ENCODE measurements at regions not wholly inside any gene's neighbourhood (a gene's known extent, or its start where the extent isn't known, plus 50 kb on each side); places are given as distances from the start of the nearest gene placed in this dataset.

DNA sequence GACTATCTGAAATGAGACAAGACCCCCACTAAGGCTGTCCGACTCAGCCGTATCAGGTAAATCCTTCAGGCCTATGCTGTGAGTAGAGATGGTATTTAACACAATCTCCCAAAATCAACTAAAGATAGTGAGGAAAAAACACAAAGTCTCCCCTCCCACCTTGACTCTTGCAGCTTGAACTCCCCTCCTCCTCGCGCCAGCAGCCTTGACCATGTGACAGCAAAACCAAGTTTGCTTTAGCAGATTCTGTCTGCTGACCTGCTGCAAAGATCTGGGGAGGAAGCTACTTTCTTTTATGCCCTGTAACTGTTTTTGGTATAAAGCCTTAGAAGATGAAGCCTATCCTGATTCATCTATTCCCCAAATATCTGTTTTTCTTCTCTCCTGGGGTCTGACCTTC, 509.5 kb downstream of the CDH26 start:
- ChIA-PET CTCF (no interaction called here), POLR2A (no interaction called here)
- Mint-ChIP-seq H3K27me3 (peaks cover 0 to 1% of the 10 kb centered on the region in 2 donors), H3K27ac (no peak overlapping the region), H3K9me3 (peaks cover 0 to 2% (median 0%) of the 10 kb centered on the region in 5 donors), H3K4me1 (no peaks in the 10 kb centered on the region), H3K36me3 (no peaks in the 10 kb centered on the region), H3K4me3 (no peak overlapping the region)
- no peak overlapping the region for H3K4me3 ChIP-seq (ENCODE audit: low read length)
- no peak for DNase-seq
- H3K36me3 ChIP-seq (ENCODE audit: insufficient read depth, low read length): no peaks in the 10 kb centered on the region
- no peaks in the 10 kb centered on the region for H3K27me3 ChIP-seq (ENCODE audit: insufficient read depth, low read length, poor library complexity, severe bottlenecking)
- H3K27ac ChIP-seq (ENCODE audit: low read depth, low read length): no peak overlapping the region
- H3K4me1 ChIP-seq (ENCODE audit: insufficient read depth, low read length): no peaks in the 10 kb centered on the region
- no peaks in the 10 kb centered on the region for H3K9me3 ChIP-seq (ENCODE audit: low read length)

DNA sequence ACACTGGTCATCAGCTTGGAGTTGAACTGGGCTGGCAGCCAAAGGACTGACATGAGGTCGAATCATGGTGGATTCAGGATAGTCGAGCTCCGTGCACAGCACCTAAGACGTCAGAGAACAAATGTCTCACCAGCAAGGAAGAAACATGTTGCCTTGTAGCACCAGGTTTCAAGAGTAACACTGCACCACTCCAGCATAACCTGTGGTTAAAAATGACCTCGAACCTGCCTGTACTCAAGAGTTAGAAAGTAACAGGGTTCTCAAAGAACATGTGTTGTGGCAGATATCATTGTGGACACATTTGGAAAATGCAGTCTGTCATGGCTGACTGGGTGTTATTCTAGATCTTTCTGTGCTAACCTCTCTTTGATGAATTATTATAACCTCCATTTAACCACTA, 511.6 kb downstream of the CDH26 start:
- H3K4me3 Mint-ChIP-seq: no peak overlapping the region
- H3K9me3 Mint-ChIP-seq: peaks cover 0 to 2% (median 0%) of the 10 kb centered on the region in 5 donors
- H3K36me3 Mint-ChIP-seq: no peaks in the 10 kb centered on the region
- no peak overlapping the region for H3K27ac Mint-ChIP-seq
- CTCF ChIA-PET: no interaction called here
- DNase-seq: no peak
- H3K27me3 Mint-ChIP-seq: peaks cover 3 to 4% of the 10 kb centered on the region in 2 donors
- POLR2A ChIA-PET: no interaction called here
- Histone ChIP-seq H3K4me3 (ENCODE audit: low read length) (no peak overlapping the region), H3K27ac (ENCODE audit: low read depth, low read length) (no peak overlapping the region), H3K36me3 (ENCODE audit: insufficient read depth, low read length) (no peaks in the 10 kb centered on the region), H3K9me3 (ENCODE audit: low read length) (no peaks in the 10 kb centered on the region), H3K4me1 (ENCODE audit: insufficient read depth, low read length) (no peaks in the 10 kb centered on the region), H3K27me3 (ENCODE audit: insufficient read depth, low read length, poor library complexity, severe bottlenecking) (no peaks in the 10 kb centered on the region)
- H3K4me1 Mint-ChIP-seq: no peaks in the 10 kb centered on the region

DNA sequence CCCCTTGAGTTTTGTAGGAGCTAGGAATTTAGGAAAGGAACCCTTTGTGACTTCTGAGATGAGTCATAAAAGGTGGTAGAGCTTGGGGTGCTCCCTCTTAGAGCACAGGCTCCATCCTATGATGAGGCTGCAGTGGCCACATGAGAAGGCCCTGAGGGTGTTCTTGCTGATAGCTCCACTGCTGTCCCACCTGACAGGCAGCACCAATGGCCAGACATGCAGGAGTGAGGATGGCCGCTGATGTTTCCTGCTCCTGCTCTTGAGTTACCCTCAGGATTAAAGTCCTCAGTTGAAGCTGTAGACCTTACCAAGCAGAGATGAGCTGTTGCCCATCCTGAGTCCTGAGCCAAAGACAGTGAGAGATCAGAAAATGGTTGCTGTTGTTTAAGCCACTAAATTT, 512.1 kb downstream of the CDH26 start:
- no peaks in the 10 kb centered on the region for H3K36me3 ChIP-seq (ENCODE audit: insufficient read depth, low read length)
- POLR2A ChIA-PET: no interaction called here
- Mint-ChIP-seq H3K4me3 (no peak overlapping the region), H3K36me3 (no peaks in the 10 kb centered on the region), H3K4me1 (no peaks in the 10 kb centered on the region), H3K27ac (no peak overlapping the region), H3K9me3 (peaks cover 0 to 2% (median 0%) of the 10 kb centered on the region in 5 donors), H3K27me3 (peaks cover 3 to 4% of the 10 kb centered on the region in 2 donors)
- CTCF ChIA-PET: no interaction called here
- no peak overlapping the region for H3K4me3 ChIP-seq (ENCODE audit: low read length)
- H3K9me3 ChIP-seq (ENCODE audit: low read length): no peaks in the 10 kb centered on the region
- no peaks in the 10 kb centered on the region for H3K4me1 ChIP-seq (ENCODE audit: insufficient read depth, low read length)
- H3K27me3 ChIP-seq (ENCODE audit: insufficient read depth, low read length, poor library complexity, severe bottlenecking): no peaks in the 10 kb centered on the region
- no peak overlapping the region for H3K27ac ChIP-seq (ENCODE audit: low read depth, low read length)
- no peak for DNase-seq

DNA sequence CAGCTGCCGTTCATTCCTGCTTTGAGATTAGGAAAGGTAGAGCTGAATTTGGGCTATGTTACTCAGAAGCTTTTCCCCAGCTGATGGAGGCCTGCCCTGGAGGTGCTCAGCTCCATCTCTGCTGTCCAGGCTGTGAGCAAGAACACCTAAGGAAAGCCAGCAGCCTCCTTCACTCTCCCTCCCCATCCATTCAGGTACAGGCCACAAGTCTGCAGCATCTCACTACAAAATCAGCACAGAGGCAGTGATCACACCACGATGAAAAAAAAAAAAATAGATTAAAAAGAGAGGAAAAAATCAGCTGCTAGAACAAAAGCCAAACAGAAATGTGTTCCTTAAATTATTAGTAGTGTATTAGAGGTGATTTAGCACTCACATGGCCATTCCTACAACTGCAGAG, 515.0 kb downstream of the CDH26 start:
- Mint-ChIP-seq H3K27ac (no peak overlapping the region), H3K27me3 (peaks cover 3% of the 10 kb centered on the region in 2 donors), H3K4me3 (no peak overlapping the region), H3K9me3 (peaks cover 0 to 2% (median 0%) of the 10 kb centered on the region in 5 donors), H3K4me1 (no peaks in the 10 kb centered on the region), H3K36me3 (no peaks in the 10 kb centered on the region)
- H3K27ac ChIP-seq (ENCODE audit: low read depth, low read length): no peak overlapping the region
- H3K9me3 ChIP-seq (ENCODE audit: low read length): no peaks in the 10 kb centered on the region
- no peak for DNase-seq
- ChIA-PET POLR2A (no interaction called here), CTCF (no interaction called here)
- H3K4me1 ChIP-seq (ENCODE audit: insufficient read depth, low read length): no peaks in the 10 kb centered on the region
- no peaks in the 10 kb centered on the region for H3K27me3 ChIP-seq (ENCODE audit: insufficient read depth, low read length, poor library complexity, severe bottlenecking)
- no peak overlapping the region for H3K4me3 ChIP-seq (ENCODE audit: low read length)
- no peaks in the 10 kb centered on the region for H3K36me3 ChIP-seq (ENCODE audit: insufficient read depth, low read length)

DNA sequence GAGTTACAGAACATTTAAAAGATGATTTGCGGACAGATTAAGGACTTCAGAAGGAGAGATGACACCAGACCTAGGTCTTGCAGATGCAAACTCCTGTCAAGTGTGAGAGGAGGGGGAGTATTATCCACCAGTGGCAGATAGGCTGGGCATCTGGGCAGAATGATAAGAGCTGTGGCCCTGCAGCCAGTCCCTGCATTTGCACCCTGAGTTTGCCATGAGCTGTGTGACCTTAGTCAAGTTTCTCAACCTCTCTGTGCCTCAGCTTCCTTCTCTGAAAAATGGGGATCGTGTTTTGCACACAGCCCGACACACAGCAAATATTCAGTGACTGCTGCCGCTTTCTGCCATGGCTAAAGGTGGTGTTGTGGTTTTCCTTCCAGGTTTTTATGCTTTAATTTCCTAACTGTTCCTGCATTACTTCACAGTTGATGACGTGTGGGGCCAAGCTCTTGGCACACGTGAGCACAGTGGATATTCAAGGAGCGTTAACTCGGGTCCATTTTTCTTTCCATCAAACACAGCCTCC, 516.2 kb downstream of the CDH26 start:
- H3K27me3 ChIP-seq (ENCODE audit: insufficient read depth, low read length, poor library complexity, severe bottlenecking): no peaks in the 10 kb centered on the region
- no peaks in the 10 kb centered on the region for H3K4me1 Mint-ChIP-seq
- no peak overlapping the region for H3K27ac ChIP-seq (ENCODE audit: low read depth, low read length)
- no peak overlapping the region for H3K4me3 ChIP-seq (ENCODE audit: low read length)
- ChIA-PET CTCF (no interaction called here), POLR2A (no interaction called here)
- H3K36me3 ChIP-seq (ENCODE audit: insufficient read depth, low read length): no peaks in the 10 kb centered on the region
- no peak overlapping the region for H3K4me3 Mint-ChIP-seq
- H3K36me3 Mint-ChIP-seq: no peaks in the 10 kb centered on the region
- peak overlapping the region in 1 of 8 donors; percentile 54 for H3K27ac Mint-ChIP-seq
- DNase-seq: no peak
- H3K9me3 ChIP-seq (ENCODE audit: low read length): no peaks in the 10 kb centered on the region
- H3K27me3 Mint-ChIP-seq: peaks cover 3% of the 10 kb centered on the region in 2 donors
- no peaks in the 10 kb centered on the region for H3K4me1 ChIP-seq (ENCODE audit: insufficient read depth, low read length)
- H3K9me3 Mint-ChIP-seq: peaks cover 0 to 2% (median 0%) of the 10 kb centered on the region in 5 donors

DNA sequence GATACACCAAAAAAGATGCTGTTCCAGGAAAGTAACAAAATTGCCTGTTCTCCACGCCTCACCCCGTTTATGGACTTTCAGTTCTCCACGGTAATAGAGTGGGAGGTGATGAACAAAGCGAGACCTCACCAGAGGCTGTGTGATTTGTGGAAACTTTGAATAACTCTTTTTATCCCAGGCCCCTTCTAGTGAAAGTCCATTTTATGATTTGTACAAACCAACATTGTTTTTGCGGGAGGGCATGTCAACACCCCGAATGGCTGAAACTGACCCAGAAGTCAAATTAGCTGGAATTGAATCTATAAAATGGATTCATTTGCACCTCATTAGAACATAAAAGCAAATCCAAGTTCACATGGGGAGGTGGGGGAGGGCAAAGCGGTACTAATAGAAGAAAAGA, 517.8 kb downstream of the CDH26 start:
- peaks cover 3% of the 10 kb centered on the region in 2 donors for H3K27me3 Mint-ChIP-seq
- POLR2A ChIA-PET: no interaction called here
- H3K9me3 Mint-ChIP-seq: peaks cover 0 to 2% (median 0%) of the 10 kb centered on the region in 5 donors
- Histone ChIP-seq H3K9me3 (ENCODE audit: low read length) (no peaks in the 10 kb centered on the region), H3K27ac (ENCODE audit: low read depth, low read length) (no peak overlapping the region), H3K4me1 (ENCODE audit: insufficient read depth, low read length) (no peaks in the 10 kb centered on the region), H3K27me3 (ENCODE audit: insufficient read depth, low read length, poor library complexity, severe bottlenecking) (no peaks in the 10 kb centered on the region), H3K36me3 (ENCODE audit: insufficient read depth, low read length) (no peaks in the 10 kb centered on the region), H3K4me3 (ENCODE audit: low read length) (no peak overlapping the region)
- no peak for DNase-seq
- CTCF ChIA-PET: no interaction called here
- H3K4me3 Mint-ChIP-seq: no peak overlapping the region
- no peaks in the 10 kb centered on the region for H3K4me1 Mint-ChIP-seq
- no peaks in the 10 kb centered on the region for H3K36me3 Mint-ChIP-seq
- no peak overlapping the region for H3K27ac Mint-ChIP-seq

DNA sequence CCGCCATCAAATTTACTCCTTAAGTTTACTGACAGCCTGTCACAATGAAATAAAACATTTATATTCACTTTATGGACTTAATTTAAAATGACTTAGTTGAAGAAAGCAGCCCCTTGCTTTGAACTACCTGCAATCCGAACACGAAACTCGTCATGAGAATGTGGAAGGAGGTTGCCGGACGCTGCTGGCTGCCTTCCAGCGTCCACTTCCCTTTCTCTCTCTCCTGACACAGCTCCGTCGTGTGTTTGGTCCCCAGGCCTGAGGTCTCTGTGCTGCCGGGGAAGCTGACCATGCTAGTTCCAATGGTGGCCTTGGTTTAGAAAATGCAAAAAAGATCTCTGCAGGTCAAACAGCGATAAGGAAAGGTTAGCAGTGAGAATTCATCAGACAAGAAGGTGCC, 519.7 kb downstream of the CDH26 start:
- no peak overlapping the region for H3K4me3 ChIP-seq (ENCODE audit: low read length)
- no peaks in the 10 kb centered on the region for H3K36me3 Mint-ChIP-seq
- no peaks in the 10 kb centered on the region for H3K4me1 Mint-ChIP-seq
- POLR2A ChIA-PET: no interaction called here
- DNase-seq: no peak
- H3K27ac ChIP-seq (ENCODE audit: low read depth, low read length): no peak overlapping the region
- H3K36me3 ChIP-seq (ENCODE audit: insufficient read depth, low read length): no peaks in the 10 kb centered on the region
- no peaks in the 10 kb centered on the region for H3K4me1 ChIP-seq (ENCODE audit: insufficient read depth, low read length)
- H3K27ac Mint-ChIP-seq: no peak overlapping the region
- no peaks in the 10 kb centered on the region for H3K27me3 ChIP-seq (ENCODE audit: insufficient read depth, low read length, poor library complexity, severe bottlenecking)
- peaks cover 0 to 2% (median 0%) of the 10 kb centered on the region in 5 donors for H3K9me3 Mint-ChIP-seq
- CTCF ChIA-PET: no interaction called here
- H3K9me3 ChIP-seq (ENCODE audit: low read length): no peaks in the 10 kb centered on the region
- no peak overlapping the region for H3K4me3 Mint-ChIP-seq
- H3K27me3 Mint-ChIP-seq: peaks cover 3% of the 10 kb centered on the region in 2 donors

DNA sequence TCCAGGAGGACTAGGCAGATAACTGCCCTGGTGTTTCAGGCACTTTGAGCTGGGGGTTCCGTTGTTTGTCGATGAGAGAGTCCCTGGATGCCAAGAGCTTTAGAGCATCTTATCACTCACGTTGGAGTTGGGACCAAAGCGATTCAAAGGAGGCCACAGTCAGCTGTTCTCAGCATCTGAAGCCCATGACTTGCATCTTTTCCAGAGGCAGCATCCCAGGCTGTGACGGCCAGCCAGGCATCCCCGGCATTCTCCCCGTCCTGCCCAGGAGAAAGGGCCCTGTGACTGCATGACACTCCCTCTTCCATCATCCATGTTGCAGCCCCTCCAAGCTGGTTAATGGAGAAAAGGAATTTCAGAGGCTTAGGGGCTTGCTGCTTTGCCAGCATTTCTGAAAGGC, 520.3 kb downstream of the CDH26 start:
- no peak overlapping the region for H3K27ac Mint-ChIP-seq
- Histone ChIP-seq H3K27me3 (ENCODE audit: insufficient read depth, low read length, poor library complexity, severe bottlenecking) (no peaks in the 10 kb centered on the region), H3K4me3 (ENCODE audit: low read length) (no peak overlapping the region), H3K27ac (ENCODE audit: low read depth, low read length) (no peak overlapping the region), H3K4me1 (ENCODE audit: insufficient read depth, low read length) (no peaks in the 10 kb centered on the region), H3K36me3 (ENCODE audit: insufficient read depth, low read length) (no peaks in the 10 kb centered on the region), H3K9me3 (ENCODE audit: low read length) (no peaks in the 10 kb centered on the region)
- H3K27me3 Mint-ChIP-seq: peaks cover 1 to 3% of the 10 kb centered on the region in 2 donors
- H3K4me1 Mint-ChIP-seq: no peaks in the 10 kb centered on the region
- DNase-seq: no peak
- H3K4me3 Mint-ChIP-seq: no peak overlapping the region
- ChIA-PET POLR2A (no interaction called here), CTCF (no interaction called here)
- no peaks in the 10 kb centered on the region for H3K36me3 Mint-ChIP-seq
- H3K9me3 Mint-ChIP-seq: peaks cover 0 to 2% (median 0%) of the 10 kb centered on the region in 5 donors
